ENCODE measurements at regions not wholly inside any gene's neighbourhood (a gene's known extent, or its start where the extent isn't known, plus 50 kb on each side); places are given as distances from the start of the nearest gene placed in this dataset.

- TF ChIP-seq CTCF (IDR thresholded peaks at IDR 0.05; ENCODE audit: low read depth, low read length, poor library complexity, severe bottlenecking) (no peak), EZH2phosphoT487 (IDR thresholded peaks at IDR 0.05; ENCODE audit: borderline replicate concordance, low read length) (no peak)
Measured at GRCh38 chr7:131908714-131909113, 352.3 kb upstream of the PODXL start.
